K562 (cell line): ENCODE measurements at regions not wholly inside any gene's neighbourhood (a gene's known extent, or its start where the extent isn't known, plus 50 kb on each side); places are given as distances from the start of the nearest gene placed in this dataset.

Source experiments
- HCFC1 ChIP-seq: IDR thresholded peaks from 2 replicates; pipeline ENCODE4 v1.6.1; 2012; ENCODE audit warnings: low read depth, low read length, improper control_type of control experiment
- SMARCE1 ChIP-seq: fragments of 450-650 bp; IDR thresholded peaks from 2 replicates; pipeline ENCODE4 v1.7.1; 2016; ENCODE audit warnings: mild to moderate bottlenecking
- ZNF274 ChIP-seq: IDR thresholded peaks from 2 replicates; pipeline ENCODE4 v1.6.1; 2011; ENCODE audit warnings: low read depth, mild to moderate bottlenecking, low read length, moderate library complexity, borderline replicate concordance
- TF ChIP-seq, protein P1 (sequence below), 3 experiments: IDR thresholded peaks in 2 of 3; conservative IDR thresholded peaks in 1 of 3; 2 replicates each; pipeline ENCODE4 v1.5.1; 2011 to 2012; ENCODE audit warnings: low read length in 3 of 3, mild to moderate bottlenecking in 3 of 3, control low read depth in 2 of 3, improper control_type of control experiment in 1 of 3, inconsistent platforms in 1 of 3, low read depth in 1 of 3, mixed read lengths in 1 of 3, moderate library complexity in 1 of 3; ENCODE audit not compliant: insufficient read depth in 2 of 3

DNA sequence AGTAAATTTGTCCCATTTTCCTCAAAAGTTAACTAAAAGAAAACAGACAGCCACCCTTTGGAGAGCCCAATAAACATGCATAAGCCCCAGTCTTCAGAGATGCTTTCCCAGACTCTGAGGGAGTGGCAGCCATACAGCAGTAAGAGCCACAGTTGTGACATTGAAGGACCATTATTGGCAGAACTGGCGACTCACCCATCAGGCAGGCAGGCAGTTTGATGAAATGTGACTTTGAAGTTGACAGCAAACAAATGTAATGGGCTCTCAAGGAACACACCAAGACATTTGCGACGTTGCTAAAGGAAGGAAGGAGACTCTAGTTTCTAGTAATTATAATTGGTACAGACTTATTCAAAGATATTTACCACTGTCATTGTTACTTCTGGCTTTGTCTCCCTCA, 287.5 kb upstream of the PHYHIPL start:
- TF ChIP-seq, protein P1, sequence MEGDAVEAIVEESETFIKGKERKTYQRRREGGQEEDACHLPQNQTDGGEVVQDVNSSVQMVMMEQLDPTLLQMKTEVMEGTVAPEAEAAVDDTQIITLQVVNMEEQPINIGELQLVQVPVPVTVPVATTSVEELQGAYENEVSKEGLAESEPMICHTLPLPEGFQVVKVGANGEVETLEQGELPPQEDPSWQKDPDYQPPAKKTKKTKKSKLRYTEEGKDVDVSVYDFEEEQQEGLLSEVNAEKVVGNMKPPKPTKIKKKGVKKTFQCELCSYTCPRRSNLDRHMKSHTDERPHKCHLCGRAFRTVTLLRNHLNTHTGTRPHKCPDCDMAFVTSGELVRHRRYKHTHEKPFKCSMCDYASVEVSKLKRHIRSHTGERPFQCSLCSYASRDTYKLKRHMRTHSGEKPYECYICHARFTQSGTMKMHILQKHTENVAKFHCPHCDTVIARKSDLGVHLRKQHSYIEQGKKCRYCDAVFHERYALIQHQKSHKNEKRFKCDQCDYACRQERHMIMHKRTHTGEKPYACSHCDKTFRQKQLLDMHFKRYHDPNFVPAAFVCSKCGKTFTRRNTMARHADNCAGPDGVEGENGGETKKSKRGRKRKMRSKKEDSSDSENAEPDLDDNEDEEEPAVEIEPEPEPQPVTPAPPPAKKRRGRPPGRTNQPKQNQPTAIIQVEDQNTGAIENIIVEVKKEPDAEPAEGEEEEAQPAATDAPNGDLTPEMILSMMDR (IDR thresholded peaks at IDR 0.05 in 2 of 3, conservative IDR thresholded peaks at IDR 0.05 in 1 of 3; ENCODE audit: insufficient read depth in 2 of 3, low read depth in 1 of 3, low read length in 3 of 3), result no peak
- no peak for TF ChIP-seq HCFC1
- no peak for TF ChIP-seq ZNF274
- no peak for TF ChIP-seq SMARCE1
